ENCODE measurements at regions not wholly inside any gene's neighbourhood (a gene's known extent, or its start where the extent isn't known, plus 50 kb on each side); places are given as distances from the start of the nearest gene placed in this dataset.

GRCh38 chr1:229853751-229854150 is 213.3 kb upstream of the GALNT2 start:
- intact Hi-C loops (cut with DNase I; ENCODE audit: low total_unique reads), result no loop called here
- no peak for DNase-seq (ENCODE audit: low spot score in 2 of 2)
- Histone ChIP-seq H3K27ac (no peak overlapping the region), H3K27me3 (no peaks in the 10 kb centered on the region), H3K9me3 (no peaks in the 10 kb centered on the region), H3K4me1 (no peaks in the 10 kb centered on the region), H3K4me3 (no peak overlapping the region), H3K36me3 (no peaks in the 10 kb centered on the region)
- no peak for TF ChIP-seq POLR2AphosphoS5 (IDR thresholded peaks at IDR 0.05)
- no peak for TF ChIP-seq POLR2A (IDR thresholded peaks at IDR 0.05)
- TF ChIP-seq, protein P1, sequence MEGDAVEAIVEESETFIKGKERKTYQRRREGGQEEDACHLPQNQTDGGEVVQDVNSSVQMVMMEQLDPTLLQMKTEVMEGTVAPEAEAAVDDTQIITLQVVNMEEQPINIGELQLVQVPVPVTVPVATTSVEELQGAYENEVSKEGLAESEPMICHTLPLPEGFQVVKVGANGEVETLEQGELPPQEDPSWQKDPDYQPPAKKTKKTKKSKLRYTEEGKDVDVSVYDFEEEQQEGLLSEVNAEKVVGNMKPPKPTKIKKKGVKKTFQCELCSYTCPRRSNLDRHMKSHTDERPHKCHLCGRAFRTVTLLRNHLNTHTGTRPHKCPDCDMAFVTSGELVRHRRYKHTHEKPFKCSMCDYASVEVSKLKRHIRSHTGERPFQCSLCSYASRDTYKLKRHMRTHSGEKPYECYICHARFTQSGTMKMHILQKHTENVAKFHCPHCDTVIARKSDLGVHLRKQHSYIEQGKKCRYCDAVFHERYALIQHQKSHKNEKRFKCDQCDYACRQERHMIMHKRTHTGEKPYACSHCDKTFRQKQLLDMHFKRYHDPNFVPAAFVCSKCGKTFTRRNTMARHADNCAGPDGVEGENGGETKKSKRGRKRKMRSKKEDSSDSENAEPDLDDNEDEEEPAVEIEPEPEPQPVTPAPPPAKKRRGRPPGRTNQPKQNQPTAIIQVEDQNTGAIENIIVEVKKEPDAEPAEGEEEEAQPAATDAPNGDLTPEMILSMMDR (IDR thresholded peaks at IDR 0.05), result no peak

- Histone ChIP-seq H3K27me3 (no peaks in the 10 kb centered on the region), H3K4me1 (no peaks in the 10 kb centered on the region), H3K4me3 (no peak overlapping the region), H3K27ac (no peak overlapping the region), H3K9me3 (no peaks in the 10 kb centered on the region), H3K36me3 (no peaks in the 10 kb centered on the region)
- intact Hi-C loops (cut with DNase I; ENCODE audit: low total_unique reads), result no loop called here
- no peak for DNase-seq (ENCODE audit: low spot score in 2 of 2)
- TF ChIP-seq, protein P1 (IDR thresholded peaks at IDR 0.05), result no peak
- TF ChIP-seq POLR2AphosphoS5 (IDR thresholded peaks at IDR 0.05) (no peak), POLR2A (IDR thresholded peaks at IDR 0.05) (no peak)
These were observed 212.4 kb upstream of the GALNT2 start for GRCh38 chr1:229854620-229855019.

GRCh38 chr1:229856009-229856650 is 210.9 kb upstream of the GALNT2 start:
- no peak for DNase-seq (ENCODE audit: low spot score in 2 of 2)
- TF ChIP-seq POLR2AphosphoS5 (IDR thresholded peaks at IDR 0.05) (no peak), POLR2A (IDR thresholded peaks at IDR 0.05) (no peak)
- TF ChIP-seq, protein P1 (IDR thresholded peaks at IDR 0.05), result no peak
- intact Hi-C loops (cut with DNase I; ENCODE audit: low total_unique reads), result no loop called here
- no peaks in the 10 kb centered on the region for H3K4me1 ChIP-seq
- H3K27me3 ChIP-seq, result no peaks in the 10 kb centered on the region
- H3K4me3 ChIP-seq, result peak overlapping the region in 1 of 3 donors; percentile 4
- no peaks in the 10 kb centered on the region for H3K9me3 ChIP-seq
- no peaks in the 10 kb centered on the region for H3K36me3 ChIP-seq
- H3K27ac ChIP-seq, result no peak overlapping the region

DNA sequence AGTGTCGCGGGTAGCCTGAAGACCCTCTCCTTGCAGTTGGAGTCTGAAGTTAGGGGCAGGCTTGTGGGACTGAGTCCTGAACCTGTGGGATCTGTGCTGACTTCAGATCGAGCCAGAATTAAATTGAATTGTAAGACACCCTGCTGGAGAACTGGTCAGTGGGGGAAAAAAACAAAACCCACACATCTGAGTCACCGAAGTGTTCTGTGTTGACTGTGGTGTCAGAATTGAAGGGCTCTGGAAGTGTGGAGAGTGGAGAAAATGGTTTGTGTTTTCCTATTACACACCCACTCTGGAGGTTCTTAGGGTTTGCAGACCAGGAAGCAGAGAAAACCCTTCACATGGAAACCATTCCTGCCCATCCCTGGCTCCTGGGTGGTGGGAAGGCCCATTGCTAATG is 209.5 kb upstream of the GALNT2 start:
- Histone ChIP-seq H3K36me3 (no peaks in the 10 kb centered on the region), H3K27me3 (no peaks in the 10 kb centered on the region), H3K4me1 (no peaks in the 10 kb centered on the region), H3K9me3 (no peaks in the 10 kb centered on the region), H3K4me3 (no peak overlapping the region), H3K27ac (no peak overlapping the region)
- intact Hi-C loops (cut with DNase I; ENCODE audit: low total_unique reads), result no loop called here
- DNase-seq (ENCODE audit: low spot score in 2 of 2), result no peak
- TF ChIP-seq POLR2A (IDR thresholded peaks at IDR 0.05), result no peak
- TF ChIP-seq, protein P1 (IDR thresholded peaks at IDR 0.05), result no peak
- no peak for TF ChIP-seq POLR2AphosphoS5 (IDR thresholded peaks at IDR 0.05)

DNA sequence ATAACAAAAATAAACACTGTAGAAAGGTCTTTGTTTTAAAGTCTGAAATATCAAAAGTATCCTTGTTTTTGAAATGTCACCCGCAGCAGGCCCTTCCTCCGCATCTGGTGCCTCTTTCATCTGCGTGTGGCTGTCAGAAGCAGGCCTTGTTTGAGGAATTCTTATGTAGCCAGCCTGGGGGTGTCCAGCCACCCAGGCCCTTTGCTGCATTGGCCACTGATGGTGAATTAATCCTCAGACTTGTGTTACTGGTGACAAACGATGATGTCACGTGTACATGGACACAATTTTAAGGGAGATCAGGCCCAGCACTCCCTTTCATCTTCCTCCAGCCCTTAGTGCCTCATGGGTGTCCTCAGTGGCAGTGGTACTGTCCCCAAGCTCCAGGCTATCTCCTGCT is 208.0 kb upstream of the GALNT2 start:
- no peaks in the 10 kb centered on the region for H3K27me3 ChIP-seq
- DNase-seq (ENCODE audit: low spot score in 2 of 2), result no peak
- no peak overlapping the region for H3K4me3 ChIP-seq
- no peak overlapping the region for H3K27ac ChIP-seq
- intact Hi-C loops (cut with DNase I; ENCODE audit: low total_unique reads), result no loop called here
- H3K9me3 ChIP-seq, result no peaks in the 10 kb centered on the region
- no peaks in the 10 kb centered on the region for H3K4me1 ChIP-seq
- TF ChIP-seq POLR2AphosphoS5 (IDR thresholded peaks at IDR 0.05) (no peak), POLR2A (IDR thresholded peaks at IDR 0.05) (no peak)
- TF ChIP-seq, protein P1 (IDR thresholded peaks at IDR 0.05), result no peak
- H3K36me3 ChIP-seq, result no peaks in the 10 kb centered on the region
